Muscle of leg (tissue), 3 donors: ENCODE measurements at regions not wholly inside any gene's neighbourhood (a gene's known extent, or its start where the extent isn't known, plus 50 kb on each side); places are given as distances from the start of the nearest gene placed in this dataset.

Experiments used
- DNase-seq: peaks from one replicate; pipeline ENCODE4 v3.0.0; 2013
- H3K27ac ChIP-seq: one replicate; pipeline ENCODE4 v1.5.1; 2013; ENCODE audit warnings: mild to moderate bottlenecking, low read length, control low read depth
- H3K27me3 ChIP-seq: one replicate; pipeline ENCODE4 v1.6.1; 2013; ENCODE audit warnings: low read length; ENCODE audit not compliant: control insufficient read depth, insufficient read depth
- H3K36me3 ChIP-seq: one replicate; pipeline ENCODE4 v1.6.1; 2013; ENCODE audit warnings: low read length; ENCODE audit not compliant: control insufficient read depth, insufficient read depth
- H3K4me1 ChIP-seq: one replicate; pipeline ENCODE4 v1.6.1; 2013; ENCODE audit warnings: low read length; ENCODE audit not compliant: control insufficient read depth, insufficient read depth
- H3K4me3 ChIP-seq: one replicate; pipeline ENCODE4 v1.5.1; 2013; ENCODE audit warnings: low read length, control low read depth
- H3K9me3 ChIP-seq: replicated peaks from 2 replicates; pipeline ENCODE4 v1.6.1; 2013; ENCODE audit warnings: low read depth, low read length; ENCODE audit not compliant: control insufficient read depth
- WGBS: methylation state at CpG from one replicate; pipeline ENCODE4 v1.1.5; 2013; ENCODE audit warnings: missing lambda C conversion rate; ENCODE audit not compliant: insufficient coverage; 5-methylcytosine and 5-hydroxymethylcytosine counted together

DNA sequence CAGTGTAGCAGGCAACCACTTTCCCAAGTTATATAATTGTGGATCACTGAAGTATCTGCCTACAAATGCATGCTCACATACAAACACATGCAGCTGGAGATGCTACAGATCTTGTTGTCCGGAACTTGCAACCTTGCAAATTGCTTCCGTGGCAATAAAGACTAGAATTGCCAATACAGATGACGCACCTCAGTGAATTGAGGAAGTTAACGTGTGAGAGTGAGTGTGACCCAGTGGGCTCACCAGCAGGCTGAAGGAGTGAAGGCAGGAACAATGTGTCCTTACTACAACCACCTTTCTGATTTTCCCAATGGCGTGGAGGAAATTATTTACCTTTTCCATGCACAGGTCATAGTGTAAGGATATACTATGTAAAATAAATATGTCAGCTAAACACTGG lies 89.4 kb upstream of the GRIP1 start:
- no peaks in the 10 kb centered on the region for H3K36me3 ChIP-seq
- no peaks in the 10 kb centered on the region for H3K27me3 ChIP-seq
- 100% methylated on average over 3 of the region's 5 CpGs for WGBS
- H3K4me1 ChIP-seq: no peaks in the 10 kb centered on the region
- DNase-seq: no peak
- no peaks in the 10 kb centered on the region for H3K9me3 ChIP-seq
- no peak overlapping the region for H3K4me3 ChIP-seq
- no peak overlapping the region for H3K27ac ChIP-seq

DNA sequence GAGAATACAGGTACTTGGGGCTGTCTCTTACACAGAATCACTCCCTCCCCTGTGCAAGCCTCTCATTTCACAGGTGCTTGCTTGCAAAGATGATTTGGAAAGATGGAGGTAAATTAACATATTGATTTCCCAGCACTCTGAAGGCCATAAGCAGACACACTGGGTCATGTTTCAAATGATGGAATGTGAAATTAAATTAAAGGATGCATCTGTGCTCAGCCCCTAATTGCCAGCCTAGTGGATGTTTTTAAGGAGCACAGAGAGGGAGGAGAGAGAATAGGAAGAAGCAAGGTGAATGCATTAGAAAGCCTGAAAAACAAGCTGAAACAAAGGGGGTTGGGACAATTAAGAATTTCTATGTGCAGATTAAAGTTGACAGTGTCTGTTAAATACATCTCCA lies 96.1 kb upstream of the GRIP1 start:
- H3K9me3 ChIP-seq: no peaks in the 10 kb centered on the region
- no peaks in the 10 kb centered on the region for H3K27me3 ChIP-seq
- H3K36me3 ChIP-seq: no peaks in the 10 kb centered on the region
- DNase-seq: no peak
- H3K4me3 ChIP-seq: no peak overlapping the region
- no peak overlapping the region for H3K27ac ChIP-seq
- H3K4me1 ChIP-seq: peaks cover 3% of the 10 kb centered on the region

DNA sequence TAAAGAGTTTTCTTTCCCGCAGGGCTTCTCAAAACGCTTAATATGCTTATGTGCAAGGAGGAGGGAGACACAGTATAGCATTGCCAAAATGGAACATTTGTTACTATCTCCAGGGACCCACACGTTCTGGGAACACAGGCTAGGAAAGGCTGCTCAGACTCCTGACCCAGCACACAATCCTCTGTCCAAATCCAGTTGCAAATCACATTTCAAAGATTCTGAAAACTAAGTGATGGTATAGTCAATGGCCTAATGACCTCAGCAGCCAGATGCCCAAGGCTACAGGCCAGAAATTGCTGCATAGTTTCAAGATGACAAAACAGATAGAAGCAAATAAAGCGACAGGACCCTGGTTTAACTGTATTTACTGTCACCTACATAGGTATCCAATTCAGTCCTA lies 97.0 kb upstream of the GRIP1 start:
- Histone ChIP-seq H3K27me3 (no peaks in the 10 kb centered on the region), H3K27ac (peak overlapping the region; percentile 14), H3K4me3 (no peak overlapping the region), H3K36me3 (no peaks in the 10 kb centered on the region), H3K4me1 (peaks cover 3% of the 10 kb centered on the region), H3K9me3 (no peaks in the 10 kb centered on the region)
- DNase-seq: peak; percentile 90
- WGBS: 8% methylated on average over 2 of the region's 4 CpGs

DNA sequence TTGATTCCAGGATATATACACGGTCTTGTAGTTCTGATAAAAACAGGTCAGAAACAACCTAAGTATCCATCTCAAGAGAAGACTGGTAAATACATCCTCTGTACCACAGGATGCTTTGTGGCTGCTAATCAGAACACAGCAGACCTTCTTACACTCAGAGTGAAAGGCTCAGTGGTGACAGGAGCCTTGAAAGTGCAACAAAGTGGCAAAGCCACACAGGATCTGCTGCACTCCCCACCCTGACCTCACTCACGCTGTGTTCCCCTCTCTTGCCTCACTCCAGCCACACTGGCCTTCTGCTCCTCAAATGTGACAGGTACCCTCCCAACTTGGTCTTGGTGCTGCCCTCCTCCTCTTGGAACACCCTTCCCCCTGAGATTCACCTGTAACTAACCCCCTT lies 98.1 kb upstream of the GRIP1 start:
- 71% methylated on average over 1 of the region's 2 CpGs for WGBS
- no peak overlapping the region for H3K27ac ChIP-seq

DNA sequence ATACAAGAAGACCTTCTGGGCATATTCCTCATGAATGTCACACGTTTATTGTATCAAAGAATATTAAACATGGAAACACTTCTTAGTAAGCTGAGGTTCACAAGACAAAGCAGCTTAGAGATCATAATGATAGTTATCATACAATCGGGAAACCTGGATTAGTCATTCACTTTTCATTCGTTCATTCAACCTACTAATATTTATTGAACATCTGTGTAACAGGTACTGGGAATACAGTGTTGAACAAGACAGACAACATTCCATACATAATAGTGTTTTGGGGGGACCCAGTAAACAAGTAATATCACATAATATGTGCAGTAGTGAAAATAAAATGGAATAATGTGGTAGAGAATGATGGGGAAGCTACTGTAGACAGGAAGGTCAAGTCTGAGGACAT lies 100.6 kb upstream of the GRIP1 start:
- no peak overlapping the region for H3K27ac ChIP-seq
- WGBS: no CpG with 5 or more reads among the region's 3 CpGs
- DNase-seq: no peak
- H3K9me3 ChIP-seq: no peaks in the 10 kb centered on the region
- peaks cover 3% of the 10 kb centered on the region for H3K4me1 ChIP-seq
- H3K36me3 ChIP-seq: no peaks in the 10 kb centered on the region
- H3K27me3 ChIP-seq: no peaks in the 10 kb centered on the region
- no peak overlapping the region for H3K4me3 ChIP-seq

More for the DNA sequence above, 98.1 kb upstream of the GRIP1 start:
- DNase-seq: no peak
- peaks cover 3% of the 10 kb centered on the region for H3K4me1 ChIP-seq
- H3K36me3 ChIP-seq: no peaks in the 10 kb centered on the region
- H3K27me3 ChIP-seq: no peaks in the 10 kb centered on the region
- H3K4me3 ChIP-seq: no peak overlapping the region
- H3K9me3 ChIP-seq: no peaks in the 10 kb centered on the region

DNA sequence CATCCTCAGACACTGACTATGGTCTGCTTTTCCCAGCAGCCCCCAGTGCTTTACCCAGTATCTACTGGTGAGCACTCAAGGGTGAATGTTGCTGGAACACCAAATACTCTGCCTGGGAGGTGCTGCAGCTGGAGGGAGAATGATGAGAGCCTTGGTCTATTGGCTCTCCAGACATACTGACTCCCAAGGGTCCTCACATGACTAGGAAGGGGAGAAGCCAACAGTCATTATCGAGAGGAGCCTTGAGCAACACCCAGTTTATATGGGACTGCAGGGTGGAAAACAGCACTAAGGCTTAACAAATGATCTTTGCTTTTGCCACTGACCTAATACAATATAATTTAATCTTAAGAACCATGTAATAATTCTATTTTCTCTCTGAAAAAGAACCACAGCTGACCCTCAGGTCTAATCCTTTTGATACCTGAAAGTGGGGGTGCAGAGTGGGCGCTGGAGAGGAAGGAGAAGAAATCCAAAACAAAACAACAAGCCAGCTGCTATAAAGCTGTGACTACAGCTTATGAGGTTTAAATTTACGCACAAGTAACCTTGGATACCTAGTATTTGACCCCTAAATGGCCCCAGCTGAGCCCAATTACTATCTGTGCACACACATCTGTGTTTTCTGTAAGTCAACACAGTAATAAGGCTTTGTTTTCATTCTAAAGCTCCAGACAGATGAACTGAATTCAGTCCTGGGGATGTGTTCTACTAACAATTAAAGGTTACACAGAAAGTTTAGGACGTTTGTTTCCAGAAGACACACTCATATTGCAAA lies 107.8 kb upstream of the GRIP1 start:
- peak; percentile 77 for DNase-seq
- Histone ChIP-seq H3K27me3 (no peaks in the 10 kb centered on the region), H3K27ac (peak overlapping the region; percentile 42), H3K4me1 (peaks cover 3% of the 10 kb centered on the region), H3K36me3 (no peaks in the 10 kb centered on the region), H3K4me3 (no peak overlapping the region), H3K9me3 (no peaks in the 10 kb centered on the region)
- 29% methylated on average over 1 of the region's 4 CpGs for WGBS

DNA sequence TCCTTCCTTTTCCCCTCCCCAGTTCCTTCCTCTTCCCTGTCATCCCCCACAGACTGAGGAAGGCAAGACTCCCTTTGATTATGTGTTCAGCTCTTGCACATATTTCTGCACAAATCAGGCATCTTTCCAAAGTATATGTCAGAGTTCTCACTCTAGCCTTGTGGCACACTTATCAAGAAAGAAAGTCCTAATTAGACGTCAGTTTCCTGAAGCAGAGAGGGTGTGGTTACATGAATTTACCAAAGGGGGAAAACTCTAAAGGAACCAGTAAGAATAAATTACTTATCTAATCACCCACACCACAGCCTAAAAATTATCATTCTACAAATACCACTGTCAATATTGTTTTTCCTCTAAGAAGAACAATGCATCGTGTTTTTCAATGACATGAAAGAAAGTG lies 120.7 kb upstream of the GRIP1 start:
- no peak overlapping the region for H3K4me3 ChIP-seq
- no peak overlapping the region for H3K27ac ChIP-seq
- H3K36me3 ChIP-seq: no peaks in the 10 kb centered on the region
- no peaks in the 10 kb centered on the region for H3K27me3 ChIP-seq
- no peaks in the 10 kb centered on the region for H3K4me1 ChIP-seq
- no CpG with 5 or more reads among the region's 2 CpGs for WGBS
- DNase-seq: no peak
- no peaks in the 10 kb centered on the region for H3K9me3 ChIP-seq

DNA sequence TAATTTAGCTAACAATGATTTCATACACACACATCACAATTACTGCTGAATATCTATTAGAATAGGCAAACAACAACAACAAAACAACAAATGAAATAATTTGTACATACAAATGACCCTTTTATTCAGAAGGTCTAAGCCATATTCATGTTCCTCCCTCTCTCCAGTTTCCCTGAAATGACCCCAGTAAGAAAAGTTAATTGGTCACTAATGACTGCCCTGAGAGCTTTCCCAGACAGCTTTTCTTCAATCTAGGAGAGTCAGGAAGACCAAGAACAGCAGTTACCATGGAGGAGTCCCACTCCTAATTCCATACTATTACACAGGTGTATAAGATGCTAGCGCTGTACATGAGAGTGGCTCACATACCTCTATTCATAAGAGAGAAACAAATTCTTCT lies 121.2 kb upstream of the GRIP1 start:
- Histone ChIP-seq H3K9me3 (no peaks in the 10 kb centered on the region), H3K4me3 (no peak overlapping the region), H3K27me3 (no peaks in the 10 kb centered on the region), H3K36me3 (no peaks in the 10 kb centered on the region), H3K27ac (no peak overlapping the region), H3K4me1 (no peaks in the 10 kb centered on the region)
- no CpG with 5 or more reads among the region's 1 CpG for WGBS
- no peak for DNase-seq

DNA sequence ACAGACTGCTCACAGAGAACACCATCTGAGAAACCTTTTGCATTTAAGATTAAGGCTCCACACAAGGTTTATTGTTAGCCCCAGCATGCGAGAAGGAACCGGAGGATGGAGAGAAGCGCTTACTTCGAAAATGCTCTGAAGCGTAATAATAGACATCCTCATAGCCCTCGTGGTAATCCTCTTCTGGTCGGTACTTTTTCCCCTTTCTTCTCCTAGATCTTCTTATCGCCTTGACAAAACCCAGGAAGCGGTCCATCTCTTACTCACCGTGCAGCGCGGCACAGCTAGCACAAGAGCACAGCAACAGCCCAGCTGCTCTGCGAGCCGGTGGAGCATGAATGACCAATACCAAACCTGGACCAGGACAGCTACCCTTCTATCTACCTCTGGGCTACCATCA lies 125.1 kb upstream of the GRIP1 start:
- Histone ChIP-seq H3K27me3 (no peaks in the 10 kb centered on the region), H3K4me1 (no peaks in the 10 kb centered on the region), H3K4me3 (no peak overlapping the region), H3K27ac (no peak overlapping the region), H3K36me3 (no peaks in the 10 kb centered on the region), H3K9me3 (no peaks in the 10 kb centered on the region)
- 35% methylated on average over 11 of the region's 14 CpGs for WGBS
- DNase-seq: no peak

DNA sequence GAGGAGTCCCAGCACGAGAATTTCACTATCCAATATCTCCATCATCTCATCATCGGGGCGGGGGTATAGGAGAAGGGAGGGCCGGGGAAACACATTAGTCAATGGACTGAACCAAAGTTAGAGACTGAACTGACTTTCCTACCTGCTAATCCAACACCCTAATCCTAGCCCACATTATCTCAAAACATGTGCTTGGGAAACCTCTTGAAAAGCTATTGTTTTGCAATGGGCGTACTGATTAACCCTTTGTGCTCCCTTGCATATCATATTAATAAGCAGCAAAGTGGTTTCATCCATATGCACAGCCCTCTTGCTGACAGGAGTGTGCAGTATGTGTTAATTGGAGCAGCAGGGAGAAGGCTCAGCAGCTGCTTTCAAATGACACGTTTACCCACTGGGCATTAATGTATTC lies 125.7 kb upstream of the GRIP1 start:
- no peak overlapping the region for H3K4me3 ChIP-seq
- no peaks in the 10 kb centered on the region for H3K4me1 ChIP-seq
- H3K27me3 ChIP-seq: no peaks in the 10 kb centered on the region
- no peak overlapping the region for H3K27ac ChIP-seq
- no peak for DNase-seq
- no peaks in the 10 kb centered on the region for H3K36me3 ChIP-seq
- no CpG with 5 or more reads among the region's 6 CpGs for WGBS
- no peaks in the 10 kb centered on the region for H3K9me3 ChIP-seq

DNA sequence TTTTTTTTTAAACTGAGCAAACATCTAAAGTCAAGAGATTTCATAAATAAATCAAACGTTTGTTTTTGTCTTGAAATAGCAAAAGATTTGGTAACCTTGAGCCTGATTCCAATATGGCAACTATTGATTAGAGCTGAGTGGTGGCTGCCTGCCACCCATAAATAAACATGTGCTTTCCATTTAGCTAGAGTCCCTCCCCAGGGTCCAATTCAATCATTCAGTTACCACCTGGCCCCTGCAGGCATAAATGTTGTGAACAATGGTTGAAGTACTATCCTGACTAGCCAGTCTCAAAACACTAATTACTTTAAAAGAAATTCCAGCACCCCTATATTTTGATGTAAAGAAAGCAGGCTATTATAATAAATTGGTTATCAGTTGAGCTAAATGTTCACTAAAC lies 129.7 kb upstream of the GRIP1 start:
- no peak for DNase-seq
- Histone ChIP-seq H3K27ac (no peak overlapping the region), H3K4me3 (no peak overlapping the region), H3K36me3 (no peaks in the 10 kb centered on the region), H3K4me1 (no peaks in the 10 kb centered on the region), H3K9me3 (no peaks in the 10 kb centered on the region), H3K27me3 (no peaks in the 10 kb centered on the region)
- WGBS: no CpG with 5 or more reads among the region's 1 CpG
